ENCODE measurements at regions not wholly inside any gene's neighbourhood (a gene's known extent, or its start where the extent isn't known, plus 50 kb on each side); places are given as distances from the start of the nearest gene placed in this dataset.

DNA sequence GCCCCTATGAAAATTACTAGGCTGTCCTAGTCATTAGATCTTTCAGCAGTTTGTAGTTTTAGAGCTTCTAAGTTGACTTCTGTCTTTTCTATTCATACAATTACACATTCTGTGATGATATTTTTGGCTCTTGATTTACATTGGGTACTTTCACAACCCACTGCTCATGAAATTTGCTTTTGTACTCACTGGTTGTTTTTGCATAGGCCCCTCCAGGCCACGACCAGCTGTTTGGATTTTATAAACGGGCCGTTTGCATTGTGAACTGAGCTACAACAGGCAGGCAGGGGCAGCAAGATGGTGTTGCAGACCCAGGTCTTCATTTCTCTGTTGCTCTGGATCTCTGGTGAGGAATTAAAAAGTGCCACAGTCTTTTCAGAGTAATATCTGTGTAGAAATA is 193.8 kb downstream of the RPIA start:
- TF ChIP-seq, protein P1, sequence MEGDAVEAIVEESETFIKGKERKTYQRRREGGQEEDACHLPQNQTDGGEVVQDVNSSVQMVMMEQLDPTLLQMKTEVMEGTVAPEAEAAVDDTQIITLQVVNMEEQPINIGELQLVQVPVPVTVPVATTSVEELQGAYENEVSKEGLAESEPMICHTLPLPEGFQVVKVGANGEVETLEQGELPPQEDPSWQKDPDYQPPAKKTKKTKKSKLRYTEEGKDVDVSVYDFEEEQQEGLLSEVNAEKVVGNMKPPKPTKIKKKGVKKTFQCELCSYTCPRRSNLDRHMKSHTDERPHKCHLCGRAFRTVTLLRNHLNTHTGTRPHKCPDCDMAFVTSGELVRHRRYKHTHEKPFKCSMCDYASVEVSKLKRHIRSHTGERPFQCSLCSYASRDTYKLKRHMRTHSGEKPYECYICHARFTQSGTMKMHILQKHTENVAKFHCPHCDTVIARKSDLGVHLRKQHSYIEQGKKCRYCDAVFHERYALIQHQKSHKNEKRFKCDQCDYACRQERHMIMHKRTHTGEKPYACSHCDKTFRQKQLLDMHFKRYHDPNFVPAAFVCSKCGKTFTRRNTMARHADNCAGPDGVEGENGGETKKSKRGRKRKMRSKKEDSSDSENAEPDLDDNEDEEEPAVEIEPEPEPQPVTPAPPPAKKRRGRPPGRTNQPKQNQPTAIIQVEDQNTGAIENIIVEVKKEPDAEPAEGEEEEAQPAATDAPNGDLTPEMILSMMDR (IDR thresholded peaks at IDR 0.05): no peak
- no peak for TF ChIP-seq POLR2A (IDR thresholded peaks at IDR 0.05)
